Activated naive CD8-positive, alpha-beta T cell treated with anti-CD3 and anti-CD28 coated beads for 36 hours (primary cell): ENCODE measurements at regions not wholly inside any gene's neighbourhood (a gene's known extent, or its start where the extent isn't known, plus 50 kb on each side); places are given as distances from the start of the nearest gene placed in this dataset.
"Not testable (repeated sequence)": the region's sequence is repeated elsewhere in the genome, so short reads cannot be mapped to it uniquely, and the experiment has no call there.

ENCODE experiments used
- DNase-seq: peaks from one replicate; pipeline ENCODE4 v3.0.0; 2021
- H3K27ac Mint-ChIP-seq: one replicate; pipeline ENCODE4 v1.8.0; 2022; ENCODE audit warnings: mild to moderate bottlenecking, moderate library complexity, mixed read lengths
- H3K27me3 Mint-ChIP-seq: one replicate; pipeline ENCODE4 v1.8.0; 2022; ENCODE audit warnings: mild to moderate bottlenecking, mixed read lengths
- H3K36me3 Mint-ChIP-seq: one replicate; pipeline ENCODE4 v1.8.0; 2021; ENCODE audit warnings: mild to moderate bottlenecking, mixed read lengths
- H3K4me1 Mint-ChIP-seq: one replicate; pipeline ENCODE4 v1.8.0; 2021; ENCODE audit warnings: mixed read lengths
- H3K4me3 Mint-ChIP-seq: one replicate; pipeline ENCODE4 v1.8.0; 2022; ENCODE audit warnings: mild to moderate bottlenecking, moderate library complexity, mixed read lengths
- H3K9me3 Mint-ChIP-seq: one replicate; pipeline ENCODE4 v1.8.0; 2022; ENCODE audit warnings: mixed read lengths

GRCh38 chrX:63209128-63209527 lies 142.0 kb downstream of the SPIN4 start:
- H3K4me1 Mint-ChIP-seq, H3K27ac Mint-ChIP-seq, H3K9me3 Mint-ChIP-seq, H3K27me3 Mint-ChIP-seq, H3K36me3 Mint-ChIP-seq, DNase-seq, H3K4me3 Mint-ChIP-seq: not testable (repeated sequence)

GRCh38 chrX:63204266-63205074 lies 146.7 kb downstream of the SPIN4 start:
- not testable (repeated sequence) for H3K27ac Mint-ChIP-seq

GRCh38 chrX:63201987-63202386 lies 149.1 kb downstream of the SPIN4 start:
- not testable (repeated sequence) for H3K4me1 Mint-ChIP-seq, H3K27ac Mint-ChIP-seq, H3K36me3 Mint-ChIP-seq, H3K27me3 Mint-ChIP-seq, H3K9me3 Mint-ChIP-seq, H3K4me3 Mint-ChIP-seq, DNase-seq

More at GRCh38 chrX:63204266-63205074, 146.7 kb downstream of the SPIN4 start:
- not testable (repeated sequence) for H3K4me3 Mint-ChIP-seq, H3K27me3 Mint-ChIP-seq, H3K4me1 Mint-ChIP-seq, H3K9me3 Mint-ChIP-seq, H3K36me3 Mint-ChIP-seq, DNase-seq

- not testable (repeated sequence) for H3K27me3 Mint-ChIP-seq, H3K27ac Mint-ChIP-seq, H3K9me3 Mint-ChIP-seq, DNase-seq, H3K4me1 Mint-ChIP-seq, H3K4me3 Mint-ChIP-seq, H3K36me3 Mint-ChIP-seq
Measured at GRCh38 chrX:63198693-63199092, 152.4 kb downstream of the SPIN4 start.

- not testable (repeated sequence) for H3K9me3 Mint-ChIP-seq, H3K4me1 Mint-ChIP-seq, H3K27ac Mint-ChIP-seq, H3K4me3 Mint-ChIP-seq, DNase-seq, H3K27me3 Mint-ChIP-seq, H3K36me3 Mint-ChIP-seq
Measured at GRCh38 chrX:63192366-63193041, 158.6 kb downstream of the SPIN4 start.

- H3K27me3 Mint-ChIP-seq: no peaks in the 10 kb centered on the region
- H3K27ac Mint-ChIP-seq: no peak overlapping the region
- no peak overlapping the region for H3K4me3 Mint-ChIP-seq
- no peaks in the 10 kb centered on the region for H3K9me3 Mint-ChIP-seq
- no peaks in the 10 kb centered on the region for H3K36me3 Mint-ChIP-seq
- no peaks in the 10 kb centered on the region for H3K4me1 Mint-ChIP-seq
- DNase-seq: no peak
Measured at GRCh38 chrX:63186137-63186536, 165.0 kb downstream of the SPIN4 start.

- H3K27me3 Mint-ChIP-seq, H3K4me3 Mint-ChIP-seq, H3K4me1 Mint-ChIP-seq, H3K36me3 Mint-ChIP-seq, H3K9me3 Mint-ChIP-seq, DNase-seq, H3K27ac Mint-ChIP-seq: not testable (repeated sequence)
Measured at GRCh38 chrX:63179852-63180251, 171.3 kb downstream of the SPIN4 start.

GRCh38 chrX:63176578-63176977 lies 174.6 kb downstream of the SPIN4 start:
- H3K4me1 Mint-ChIP-seq, DNase-seq, H3K36me3 Mint-ChIP-seq, H3K27ac Mint-ChIP-seq, H3K9me3 Mint-ChIP-seq, H3K4me3 Mint-ChIP-seq, H3K27me3 Mint-ChIP-seq: not testable (repeated sequence)

- not testable (repeated sequence) for H3K27me3 Mint-ChIP-seq, H3K9me3 Mint-ChIP-seq, H3K4me1 Mint-ChIP-seq, H3K4me3 Mint-ChIP-seq, H3K27ac Mint-ChIP-seq, DNase-seq, H3K36me3 Mint-ChIP-seq
Measured at GRCh38 chrX:63173841-63174718, 177.1 kb downstream of the SPIN4 start.

- not testable (repeated sequence) for H3K27ac Mint-ChIP-seq, DNase-seq, H3K27me3 Mint-ChIP-seq, H3K9me3 Mint-ChIP-seq, H3K4me3 Mint-ChIP-seq, H3K4me1 Mint-ChIP-seq, H3K36me3 Mint-ChIP-seq
Measured at GRCh38 chrX:63169416-63169815, 181.7 kb downstream of the SPIN4 start.

GRCh38 chrX:63168949-63169348 lies 182.2 kb downstream of the SPIN4 start:
- H3K36me3 Mint-ChIP-seq, H3K27me3 Mint-ChIP-seq, H3K4me1 Mint-ChIP-seq, H3K4me3 Mint-ChIP-seq, H3K9me3 Mint-ChIP-seq, DNase-seq, H3K27ac Mint-ChIP-seq: not testable (repeated sequence)

- H3K9me3 Mint-ChIP-seq, DNase-seq, H3K27me3 Mint-ChIP-seq, H3K4me3 Mint-ChIP-seq, H3K4me1 Mint-ChIP-seq, H3K27ac Mint-ChIP-seq, H3K36me3 Mint-ChIP-seq: not testable (repeated sequence)
Measured at GRCh38 chrX:63167002-63167401, 184.1 kb downstream of the SPIN4 start.

GRCh38 chrX:63160994-63161393 lies 190.1 kb downstream of the SPIN4 start:
- H3K4me3 Mint-ChIP-seq, DNase-seq, H3K27ac Mint-ChIP-seq, H3K4me1 Mint-ChIP-seq, H3K27me3 Mint-ChIP-seq, H3K9me3 Mint-ChIP-seq, H3K36me3 Mint-ChIP-seq: not testable (repeated sequence)

GRCh38 chrX:63160340-63160739 lies 190.8 kb downstream of the SPIN4 start:
- not testable (repeated sequence) for H3K4me1 Mint-ChIP-seq, H3K9me3 Mint-ChIP-seq, H3K27me3 Mint-ChIP-seq, DNase-seq, H3K36me3 Mint-ChIP-seq, H3K4me3 Mint-ChIP-seq, H3K27ac Mint-ChIP-seq

GRCh38 chrX:63145526-63145925 lies 205.6 kb downstream of the SPIN4 start:
- not testable (repeated sequence) for H3K36me3 Mint-ChIP-seq, H3K9me3 Mint-ChIP-seq, H3K27me3 Mint-ChIP-seq, DNase-seq, H3K4me3 Mint-ChIP-seq, H3K27ac Mint-ChIP-seq, H3K4me1 Mint-ChIP-seq
